ENCODE measurements at regions not wholly inside any gene's neighbourhood (a gene's known extent, or its start where the extent isn't known, plus 50 kb on each side); places are given as distances from the start of the nearest gene placed in this dataset.

GRCh38 chr9:26742828-26743476 lies 149.7 kb downstream of the CAAP1 start:
- no peak for DNase-seq (ENCODE audit: low spot score)

- DNase-seq (ENCODE audit: low spot score): no peak
Observed at GRCh38 chr9:26735160-26735559, 157.4 kb downstream of the CAAP1 start.

- DNase-seq (ENCODE audit: low spot score): no peak
Observed at GRCh38 chr9:26729187-26729586, 163.4 kb downstream of the CAAP1 start.

GRCh38 chr9:26727471-26727870 lies 165.1 kb downstream of the CAAP1 start:
- DNase-seq (ENCODE audit: low spot score): no peak

GRCh38 chr9:26725573-26725972 lies 167.0 kb downstream of the CAAP1 start:
- DNase-seq (ENCODE audit: low spot score): no peak

- DNase-seq (ENCODE audit: low spot score): no peak
Observed at GRCh38 chr9:26723486-26723885, 169.1 kb downstream of the CAAP1 start.

- no peak for DNase-seq (ENCODE audit: low spot score)
Observed at GRCh38 chr9:26722755-26723154, 169.8 kb downstream of the CAAP1 start.

- no peak for DNase-seq (ENCODE audit: low spot score)
Observed at GRCh38 chr9:26710008-26710407, 182.6 kb downstream of the CAAP1 start.

- no peak for DNase-seq (ENCODE audit: low spot score)
Observed at GRCh38 chr9:26706223-26706622, 186.4 kb downstream of the CAAP1 start.

- DNase-seq (ENCODE audit: low spot score): no peak
Observed at GRCh38 chr9:26695298-26695622, 197.3 kb downstream of the CAAP1 start.

GRCh38 chr9:26694381-26695297 lies 198.0 kb downstream of the CAAP1 start:
- DNase-seq (ENCODE audit: low spot score): no peak

- no peak for DNase-seq (ENCODE audit: low spot score)
Observed at GRCh38 chr9:26689041-26689440, 203.6 kb downstream of the CAAP1 start.

GRCh38 chr9:26687421-26687820 lies 205.2 kb downstream of the CAAP1 start:
- DNase-seq (ENCODE audit: low spot score): no peak

GRCh38 chr9:26685818-26686217 lies 206.8 kb downstream of the CAAP1 start:
- DNase-seq (ENCODE audit: low spot score): no peak

GRCh38 chr9:26684029-26684428 lies 208.6 kb downstream of the CAAP1 start:
- no peak for DNase-seq (ENCODE audit: low spot score)

GRCh38 chr9:26682796-26683496 lies 209.7 kb downstream of the CAAP1 start:
- no peak for DNase-seq (ENCODE audit: low spot score)

GRCh38 chr9:26682041-26682440 lies 210.6 kb downstream of the CAAP1 start:
- DNase-seq (ENCODE audit: low spot score): no peak

- DNase-seq (ENCODE audit: low spot score): no peak
Observed at GRCh38 chr9:26677965-26678706, 214.5 kb downstream of the CAAP1 start.

GRCh38 chr9:26675035-26675434 lies 217.6 kb downstream of the CAAP1 start:
- DNase-seq (ENCODE audit: low spot score): no peak

GRCh38 chr9:26673261-26673660 lies 219.3 kb downstream of the CAAP1 start:
- DNase-seq (ENCODE audit: low spot score): no peak

- DNase-seq (ENCODE audit: low spot score): no peak
Observed at GRCh38 chr9:26669701-26670670, 222.6 kb downstream of the CAAP1 start.
